Endothelial cell of umbilical vein (primary cell): ENCODE measurements at regions not wholly inside any gene's neighbourhood (a gene's known extent, or its start where the extent isn't known, plus 50 kb on each side); places are given as distances from the start of the nearest gene placed in this dataset.

ENCODE experiments used
- CTCF ChIP-seq, 2 donors: IDR thresholded peaks; 1 replicate in 1 of 2; 2 replicates in 1 of 2; pipeline ENCODE4 v1.5.1; 2011; ENCODE audit warnings: low read length in 2 of 2, mild to moderate bottlenecking in 2 of 2, moderate library complexity in 2 of 2, control low read depth in 1 of 2, inconsistent platforms in 1 of 2, low read depth in 1 of 2; ENCODE audit not compliant: insufficient read depth in 1 of 2; ENCODE audit errors: extremely low read depth in 1 of 2
- EZH2 ChIP-seq: IDR thresholded peaks from 2 replicates; pipeline ENCODE4 v1.6.1; 2012; ENCODE audit warnings: borderline replicate concordance, low read depth, mild to moderate bottlenecking, moderate library complexity, low read length, inconsistent platforms; ENCODE audit not compliant: severe bottlenecking

DNA sequence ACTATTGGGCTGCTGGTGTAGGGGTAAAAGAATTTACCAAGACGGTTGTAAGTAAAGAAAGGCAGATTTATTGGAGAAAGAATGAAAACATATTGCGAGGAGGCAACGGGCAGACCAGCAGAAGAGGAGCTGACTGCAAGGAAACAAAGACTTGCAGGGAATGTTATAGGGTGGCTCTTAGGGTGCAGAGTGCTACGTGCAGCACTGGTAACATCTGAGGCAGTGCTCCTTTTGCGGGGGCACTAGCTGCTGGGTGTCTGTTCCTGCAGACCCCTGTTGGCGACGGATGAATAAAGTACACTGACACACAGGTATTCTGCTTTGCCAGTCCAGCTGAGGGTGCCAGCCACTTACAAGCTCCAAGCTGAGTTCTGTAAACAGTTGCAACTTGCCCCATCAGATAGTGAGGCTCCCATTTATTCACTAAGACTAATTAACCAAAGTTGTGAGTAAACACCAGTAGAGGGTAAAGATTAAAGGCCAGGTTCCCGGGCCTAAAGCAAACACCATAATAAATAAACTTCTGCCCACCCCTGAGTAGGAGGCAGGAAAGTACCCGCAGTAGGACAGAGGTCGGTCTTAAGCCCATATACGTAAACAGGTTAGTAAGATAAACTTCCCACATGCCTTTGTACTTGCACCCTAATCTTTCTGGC, 140.2 kb upstream of the KCNK1 start:
- no peak for TF ChIP-seq CTCF (IDR thresholded peaks at IDR 0.05; ENCODE audit: extremely low read depth in 1 of 2, insufficient read depth in 1 of 2, low read depth in 1 of 2, low read length in 2 of 2)
- no peak for TF ChIP-seq EZH2
